ENCODE measurements at regions not wholly inside any gene's neighbourhood (a gene's known extent, or its start where the extent isn't known, plus 50 kb on each side); places are given as distances from the start of the nearest gene placed in this dataset.

DNA sequence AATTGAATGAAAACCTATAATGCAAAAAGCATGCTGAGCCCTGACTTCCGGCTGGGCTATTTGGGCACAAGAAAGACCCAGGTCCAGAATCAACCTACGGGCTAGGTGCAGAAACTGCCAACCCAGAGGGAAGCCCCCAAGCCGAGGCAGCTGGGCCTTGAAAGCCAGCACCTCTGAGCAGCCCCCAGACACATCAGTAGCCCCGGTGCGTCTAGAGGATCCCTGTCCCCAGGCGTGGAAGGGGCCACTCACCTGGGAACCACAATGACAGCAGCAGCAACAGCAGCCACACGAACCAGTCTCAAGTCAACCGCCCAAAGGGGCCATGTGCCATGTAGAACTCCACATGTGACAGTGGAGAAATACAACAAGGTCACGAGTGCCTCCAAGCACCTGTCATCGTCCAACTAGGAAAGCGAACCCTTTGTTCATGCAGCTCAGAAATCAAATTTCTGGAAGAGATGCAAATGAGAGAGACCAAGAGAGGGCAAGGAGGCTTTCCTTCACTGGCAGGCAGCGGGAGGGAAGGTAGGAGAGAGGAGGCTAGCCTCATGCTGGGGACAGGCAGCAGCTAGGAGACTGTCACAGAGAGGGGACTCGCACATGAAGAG lies 57.5 kb upstream of the CHST15 start:
- H3K79me2 ChIP-seq (ENCODE audit: control insufficient read depth, insufficient read depth, low read length), result no peaks in the 10 kb centered on the region
- H4K20me1 ChIP-seq (ENCODE audit: control insufficient read depth, extremely low read depth, insufficient read depth, low read length), result no peaks in the 10 kb centered on the region
- no peak for TF ChIP-seq EZH2 (IDR thresholded peaks at IDR 0.05; ENCODE audit: low read length)
- TF ChIP-seq, protein P1, sequence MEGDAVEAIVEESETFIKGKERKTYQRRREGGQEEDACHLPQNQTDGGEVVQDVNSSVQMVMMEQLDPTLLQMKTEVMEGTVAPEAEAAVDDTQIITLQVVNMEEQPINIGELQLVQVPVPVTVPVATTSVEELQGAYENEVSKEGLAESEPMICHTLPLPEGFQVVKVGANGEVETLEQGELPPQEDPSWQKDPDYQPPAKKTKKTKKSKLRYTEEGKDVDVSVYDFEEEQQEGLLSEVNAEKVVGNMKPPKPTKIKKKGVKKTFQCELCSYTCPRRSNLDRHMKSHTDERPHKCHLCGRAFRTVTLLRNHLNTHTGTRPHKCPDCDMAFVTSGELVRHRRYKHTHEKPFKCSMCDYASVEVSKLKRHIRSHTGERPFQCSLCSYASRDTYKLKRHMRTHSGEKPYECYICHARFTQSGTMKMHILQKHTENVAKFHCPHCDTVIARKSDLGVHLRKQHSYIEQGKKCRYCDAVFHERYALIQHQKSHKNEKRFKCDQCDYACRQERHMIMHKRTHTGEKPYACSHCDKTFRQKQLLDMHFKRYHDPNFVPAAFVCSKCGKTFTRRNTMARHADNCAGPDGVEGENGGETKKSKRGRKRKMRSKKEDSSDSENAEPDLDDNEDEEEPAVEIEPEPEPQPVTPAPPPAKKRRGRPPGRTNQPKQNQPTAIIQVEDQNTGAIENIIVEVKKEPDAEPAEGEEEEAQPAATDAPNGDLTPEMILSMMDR (optimal IDR thresholded peaks at IDR 0.05 in 1 of 3, IDR thresholded peaks at IDR 0.05 in 1 of 3, conservative IDR thresholded peaks at IDR 0.05 in 1 of 3; ENCODE audit: extremely low read depth in 1 of 3, insufficient read depth in 2 of 3, low read length in 3 of 3), result no peak
- no peak overlapping the region for H3K9ac ChIP-seq (ENCODE audit: control insufficient read depth, extremely low read depth, insufficient read depth, low read length)
- dilution Hi-C loops (cut with MboI; ENCODE audit: extremely low pct_ligation_motif_present, low sequenced_read_pairs), result no loop called here
- DNase-seq (ENCODE audit: low read depth, low spot score), result no peak
- no peak overlapping the region for H3K4me2 ChIP-seq (ENCODE audit: control insufficient read depth, extremely low read depth, insufficient read depth, low read depth, low read length)
- H3K36me3 ChIP-seq (ENCODE audit: control insufficient read depth in 2 of 2, extremely low read depth in 1 of 2, insufficient read depth in 2 of 2, low read length in 2 of 2), result no peaks in the 10 kb centered on the region
- FAIRE-seq, result no peak
- H3K4me1 ChIP-seq (ENCODE audit: control insufficient read depth, extremely low read depth, insufficient read depth, low read length), result peaks cover 23% of the 10 kb centered on the region
- H3K9me3 ChIP-seq (ENCODE audit: control insufficient read depth, low read depth, low read length), result no peaks in the 10 kb centered on the region
- H3K9me1 ChIP-seq (ENCODE audit: control insufficient read depth, extremely low read depth, insufficient read depth, low read length), result no peaks in the 10 kb centered on the region
- H2AFZ ChIP-seq (ENCODE audit: control insufficient read depth, low read length), result no peak overlapping the region
- H3K27ac ChIP-seq (ENCODE audit: control insufficient read depth, insufficient read depth, low read length), result no peak overlapping the region
- H3K27me3 ChIP-seq (ENCODE audit: control insufficient read depth, extremely low read depth, insufficient read depth, low read length), result no peaks in the 10 kb centered on the region
- H3K4me3 ChIP-seq (ENCODE audit: control insufficient read depth in 2 of 3, extremely low read depth in 1 of 3, insufficient read depth in 2 of 3, low read depth in 1 of 3, low read length in 3 of 3), result no peak overlapping the region

DNA sequence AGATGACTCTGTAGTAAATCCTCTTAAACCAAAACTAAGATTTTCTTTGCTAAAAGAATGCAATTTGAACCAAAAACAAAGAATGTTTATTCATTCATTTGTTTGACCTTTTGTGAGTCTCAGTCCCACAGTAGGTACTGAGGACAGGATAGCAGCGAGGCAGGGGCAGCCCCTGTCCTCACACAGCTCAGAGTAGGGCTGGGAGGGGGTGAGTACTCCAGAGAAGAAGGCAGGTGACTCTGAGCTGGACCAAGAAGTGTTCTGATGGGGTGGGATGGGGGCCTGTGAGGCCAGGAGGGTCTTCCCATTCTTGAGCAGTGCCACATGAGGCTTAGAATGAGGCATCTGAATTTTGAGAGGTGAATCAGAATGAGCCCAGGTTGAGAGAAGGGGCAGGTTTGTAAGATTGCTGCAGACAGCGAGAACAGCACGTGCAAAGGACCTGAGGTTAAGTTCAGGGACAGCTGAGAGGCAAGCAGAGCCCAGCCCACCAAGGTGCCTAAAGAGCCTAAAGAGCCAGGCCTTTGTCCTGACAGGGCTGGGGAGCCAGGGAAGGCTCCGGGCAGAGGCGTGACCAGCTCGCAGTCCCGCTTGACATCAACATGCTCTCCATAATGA lies 56.9 kb upstream of the CHST15 start:
- H3K27me3 ChIP-seq (ENCODE audit: control insufficient read depth, extremely low read depth, insufficient read depth, low read length), result no peaks in the 10 kb centered on the region
- no peaks in the 10 kb centered on the region for H3K9me3 ChIP-seq (ENCODE audit: control insufficient read depth, low read depth, low read length)
- no peak overlapping the region for H2AFZ ChIP-seq (ENCODE audit: control insufficient read depth, low read length)
- TF ChIP-seq, protein P1 (optimal IDR thresholded peaks at IDR 0.05 in 1 of 3, IDR thresholded peaks at IDR 0.05 in 1 of 3, conservative IDR thresholded peaks at IDR 0.05 in 1 of 3; ENCODE audit: extremely low read depth in 1 of 3, insufficient read depth in 2 of 3, low read length in 3 of 3), result no peak
- TF ChIP-seq EZH2 (IDR thresholded peaks at IDR 0.05; ENCODE audit: low read length), result no peak
- no peaks in the 10 kb centered on the region for H3K9me1 ChIP-seq (ENCODE audit: control insufficient read depth, extremely low read depth, insufficient read depth, low read length)
- no peaks in the 10 kb centered on the region for H3K36me3 ChIP-seq (ENCODE audit: control insufficient read depth in 2 of 2, extremely low read depth in 1 of 2, insufficient read depth in 2 of 2, low read length in 2 of 2)
- H3K4me2 ChIP-seq (ENCODE audit: control insufficient read depth, extremely low read depth, insufficient read depth, low read depth, low read length), result no peak overlapping the region
- no peaks in the 10 kb centered on the region for H3K79me2 ChIP-seq (ENCODE audit: control insufficient read depth, insufficient read depth, low read length)
- no peak overlapping the region for H3K27ac ChIP-seq (ENCODE audit: control insufficient read depth, insufficient read depth, low read length)
- H3K9ac ChIP-seq (ENCODE audit: control insufficient read depth, extremely low read depth, insufficient read depth, low read length), result no peak overlapping the region
- H3K4me1 ChIP-seq (ENCODE audit: control insufficient read depth, extremely low read depth, insufficient read depth, low read length), result peaks cover 23% of the 10 kb centered on the region
- H3K4me3 ChIP-seq (ENCODE audit: control insufficient read depth in 2 of 3, extremely low read depth in 1 of 3, insufficient read depth in 2 of 3, low read depth in 1 of 3, low read length in 3 of 3), result no peak overlapping the region
- H4K20me1 ChIP-seq (ENCODE audit: control insufficient read depth, extremely low read depth, insufficient read depth, low read length), result no peaks in the 10 kb centered on the region
- dilution Hi-C loops (cut with MboI; ENCODE audit: extremely low pct_ligation_motif_present, low sequenced_read_pairs), result no loop called here
- no peak for FAIRE-seq
- no peak for DNase-seq (ENCODE audit: low read depth, low spot score)
